ENCODE measurements at regions not wholly inside any gene's neighbourhood (a gene's known extent, or its start where the extent isn't known, plus 50 kb on each side); places are given as distances from the start of the nearest gene placed in this dataset.
"Not testable (repeated sequence)": the region's sequence is repeated elsewhere in the genome, so short reads cannot be mapped to it uniquely, and the experiment has no call there.

- DNase-seq, result peak; percentile 34
- peaks cover 10% of the 10 kb centered on the region for H3K27me3 Mint-ChIP-seq
- no peaks in the 10 kb centered on the region for H3K9me3 Mint-ChIP-seq
- peaks cover 12% of the 10 kb centered on the region for H3K4me1 Mint-ChIP-seq
- no peaks in the 10 kb centered on the region for H3K36me3 Mint-ChIP-seq
- peak overlapping the region; percentile 22 for H3K27ac Mint-ChIP-seq
- no peak overlapping the region for H3K4me3 Mint-ChIP-seq
These were observed 89.6 kb downstream of the SPRY4 start for GRCh38 chr5:142235050-142235797.

DNA sequence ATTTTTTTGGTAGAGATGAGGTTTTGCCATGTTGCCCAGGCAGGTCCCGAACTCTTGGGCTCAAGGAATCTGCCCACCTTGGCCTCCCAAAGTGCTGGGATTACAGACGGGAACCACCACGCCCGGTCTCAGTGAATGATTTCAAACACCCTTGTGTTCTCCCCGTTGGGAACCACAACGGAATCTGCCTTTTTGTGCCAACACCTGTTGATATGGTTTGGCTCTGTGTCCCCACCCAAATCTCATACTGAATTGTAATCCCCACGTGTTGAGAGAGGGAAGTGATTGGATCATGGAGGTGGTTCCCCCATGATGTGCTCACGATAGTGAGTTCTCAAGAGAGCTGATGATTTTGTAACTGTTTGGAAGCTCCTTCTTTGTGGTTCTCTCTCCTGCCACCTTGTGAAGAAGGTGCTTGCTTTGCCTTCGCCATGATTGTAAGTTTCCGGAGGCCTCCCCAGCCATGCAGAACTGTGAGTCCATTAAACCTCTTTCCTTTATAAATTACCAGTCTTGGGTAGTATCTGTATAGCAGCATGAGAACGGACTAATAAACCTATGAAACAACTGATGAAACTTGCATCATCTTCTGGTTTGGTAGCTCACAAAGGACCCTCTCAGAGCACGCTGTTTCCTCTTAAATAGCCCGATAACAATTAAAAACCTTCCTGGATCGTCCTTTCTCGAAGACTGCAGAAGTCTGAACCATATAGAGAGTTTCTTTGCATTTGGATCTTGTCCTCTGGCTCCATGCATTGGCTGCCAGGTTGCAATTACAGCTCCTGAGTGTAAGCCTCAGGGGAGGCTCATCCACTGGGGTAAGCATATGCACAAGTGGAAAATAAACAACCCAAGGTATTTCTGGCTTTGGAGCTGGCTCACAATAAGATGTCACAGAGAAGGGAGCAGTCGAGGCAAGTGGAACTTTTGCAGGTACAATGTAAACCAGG lies 91.5 kb downstream of the SPRY4 start:
- no peak for DNase-seq
- H3K27ac Mint-ChIP-seq, result no peak overlapping the region
- no peaks in the 10 kb centered on the region for H3K36me3 Mint-ChIP-seq
- peaks cover 10% of the 10 kb centered on the region for H3K27me3 Mint-ChIP-seq
- H3K4me1 Mint-ChIP-seq, result peaks cover 12% of the 10 kb centered on the region
- H3K4me3 Mint-ChIP-seq, result no peak overlapping the region
- H3K9me3 Mint-ChIP-seq, result no peaks in the 10 kb centered on the region

DNA sequence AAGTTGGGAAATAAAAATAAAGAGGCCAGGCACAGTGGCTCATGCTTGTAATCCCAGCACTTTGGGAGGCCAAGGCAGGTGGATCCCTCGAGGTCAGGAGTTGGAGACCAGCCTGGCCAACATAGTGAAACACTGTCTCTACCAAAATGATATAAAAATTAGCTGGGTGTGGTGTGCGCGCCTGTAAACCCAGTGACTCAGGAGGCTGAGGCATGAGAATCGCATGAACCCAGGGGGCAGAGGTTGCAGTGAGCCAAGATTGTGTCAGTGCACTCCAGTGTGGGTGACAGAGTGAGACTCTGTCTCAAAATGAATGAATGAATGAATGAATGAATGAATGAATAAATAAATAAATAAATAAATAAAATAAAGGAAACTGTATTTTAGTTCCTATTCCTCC lies 93.9 kb downstream of the SPRY4 start:
- not testable (repeated sequence) for DNase-seq, H3K27ac Mint-ChIP-seq, H3K9me3 Mint-ChIP-seq, H3K36me3 Mint-ChIP-seq, H3K4me1 Mint-ChIP-seq, H3K4me3 Mint-ChIP-seq
- H3K27me3 Mint-ChIP-seq, result peaks cover 10% of the 10 kb centered on the region

DNA sequence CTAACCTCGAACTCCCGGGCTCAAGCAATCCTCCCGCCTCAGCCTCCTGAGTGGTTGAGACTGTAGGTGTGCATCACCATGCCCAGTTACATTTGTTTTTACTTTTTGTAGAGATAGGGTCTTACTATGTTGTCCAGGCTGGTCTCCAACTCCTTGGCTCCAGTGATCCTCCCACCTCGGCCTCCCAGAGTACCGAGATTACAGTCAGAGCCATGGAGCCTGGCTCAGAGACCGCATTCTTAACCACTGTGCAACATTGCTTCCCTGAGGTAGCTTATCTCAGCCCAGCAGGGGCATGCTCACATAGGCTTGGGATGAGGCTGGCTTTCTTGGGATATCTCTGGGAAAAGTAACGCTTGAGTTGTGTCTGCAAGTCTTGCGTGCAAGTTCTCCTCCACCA lies 99.7 kb downstream of the SPRY4 start:
- H3K27ac Mint-ChIP-seq, result no peak overlapping the region
- H3K4me1 Mint-ChIP-seq, result peaks cover 23% of the 10 kb centered on the region
- H3K9me3 Mint-ChIP-seq, result peaks cover 2% of the 10 kb centered on the region
- H3K36me3 Mint-ChIP-seq, result no peaks in the 10 kb centered on the region
- peaks cover 5% of the 10 kb centered on the region for H3K27me3 Mint-ChIP-seq
- no peak overlapping the region for H3K4me3 Mint-ChIP-seq
- no peak for DNase-seq

DNA sequence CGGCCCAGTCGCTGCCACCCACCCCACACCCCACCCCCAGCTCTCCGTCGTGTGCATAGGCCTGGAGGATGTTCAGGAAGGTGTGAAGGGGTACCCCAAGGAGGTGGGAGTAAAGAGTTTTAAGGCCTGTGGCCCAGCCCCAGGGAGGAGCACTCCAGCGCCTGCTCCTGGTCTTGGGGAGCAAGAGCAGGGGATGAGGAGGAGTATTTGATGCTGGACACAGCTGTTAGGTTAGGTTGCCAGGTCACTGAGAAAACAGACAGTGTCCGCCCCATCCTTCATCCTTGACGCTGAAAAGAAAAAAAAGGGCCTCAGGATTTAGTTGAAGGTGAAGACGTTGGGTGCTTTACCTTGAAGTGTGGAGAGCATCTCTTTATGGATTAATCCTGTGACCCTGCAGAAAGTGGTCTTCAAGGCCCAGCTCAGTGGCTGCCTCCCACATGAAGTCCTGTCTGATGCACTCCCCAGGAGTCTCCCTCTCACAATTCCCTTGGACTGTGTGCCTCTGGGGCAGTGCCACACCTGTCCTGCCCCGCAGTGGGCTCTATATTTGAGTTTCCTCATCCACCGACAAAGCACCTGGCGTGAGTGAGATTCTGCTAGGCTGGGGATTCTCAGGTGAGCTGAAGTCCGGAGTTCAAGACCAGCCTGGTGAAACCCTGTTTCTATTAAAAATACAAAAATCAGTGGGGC lies 101.8 kb downstream of the SPRY4 start:
- Mint-ChIP-seq H3K4me3 (no peak overlapping the region), H3K9me3 (peaks cover 2% of the 10 kb centered on the region), H3K36me3 (no peaks in the 10 kb centered on the region), H3K27ac (peak overlapping the region; percentile 56), H3K27me3 (peaks cover 5% of the 10 kb centered on the region), H3K4me1 (peaks cover 23% of the 10 kb centered on the region)
- DNase-seq, result no peak

- H3K27ac Mint-ChIP-seq, result no peak overlapping the region
- H3K4me3 Mint-ChIP-seq, result no peak overlapping the region
- DNase-seq, result no peak
- peaks cover 2% of the 10 kb centered on the region for H3K9me3 Mint-ChIP-seq
- peaks cover 23% of the 10 kb centered on the region for H3K4me1 Mint-ChIP-seq
- H3K36me3 Mint-ChIP-seq, result no peaks in the 10 kb centered on the region
- H3K27me3 Mint-ChIP-seq, result peaks cover 10% of the 10 kb centered on the region
These were observed 102.5 kb downstream of the SPRY4 start for GRCh38 chr5:142222225-142222865.

GRCh38 chr5:142221091-142221860 lies 103.5 kb downstream of the SPRY4 start:
- H3K4me3 Mint-ChIP-seq, result no peak overlapping the region
- peaks cover 23% of the 10 kb centered on the region for H3K4me1 Mint-ChIP-seq
- H3K27me3 Mint-ChIP-seq, result peaks cover 13% of the 10 kb centered on the region
- peaks cover 2% of the 10 kb centered on the region for H3K9me3 Mint-ChIP-seq
- no peak for DNase-seq
- H3K27ac Mint-ChIP-seq, result no peak overlapping the region
- H3K36me3 Mint-ChIP-seq, result no peaks in the 10 kb centered on the region

DNA sequence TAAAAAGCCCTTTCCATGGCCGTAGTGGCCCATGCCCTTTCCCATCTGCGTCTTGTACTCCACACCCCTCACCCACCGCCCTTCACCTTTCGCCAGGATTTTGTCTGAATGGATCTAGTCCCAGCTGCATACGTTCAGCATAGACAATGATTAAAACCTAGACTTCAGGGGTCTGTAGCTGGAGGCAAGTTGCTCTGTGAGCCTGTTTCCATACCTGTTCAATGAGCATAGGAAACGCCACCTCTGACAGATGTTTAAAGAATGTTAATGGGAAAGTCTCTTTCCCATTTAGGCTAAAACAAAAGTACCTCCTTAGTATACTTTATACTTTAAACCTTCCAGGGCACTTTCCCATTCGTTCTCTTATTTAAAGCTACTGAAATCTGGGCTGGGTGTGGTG lies 105.7 kb downstream of the SPRY4 start:
- Mint-ChIP-seq H3K27me3 (peaks cover 13% of the 10 kb centered on the region), H3K4me1 (peaks cover 23% of the 10 kb centered on the region), H3K9me3 (peaks cover 2% of the 10 kb centered on the region)

GRCh38 chr5:142216931-142217330 lies 107.9 kb downstream of the SPRY4 start:
- H3K36me3 Mint-ChIP-seq, result no peaks in the 10 kb centered on the region
- H3K4me1 Mint-ChIP-seq, result peaks cover 7% of the 10 kb centered on the region
- no peak for DNase-seq
- no peak overlapping the region for H3K4me3 Mint-ChIP-seq
- H3K9me3 Mint-ChIP-seq, result no peaks in the 10 kb centered on the region
- no peak overlapping the region for H3K27ac Mint-ChIP-seq
- peaks cover 10% of the 10 kb centered on the region for H3K27me3 Mint-ChIP-seq

More for the DNA sequence above, 105.7 kb downstream of the SPRY4 start:
- no peak overlapping the region for H3K4me3 Mint-ChIP-seq
- no peak for DNase-seq
- H3K36me3 Mint-ChIP-seq, result no peaks in the 10 kb centered on the region
- H3K27ac Mint-ChIP-seq, result no peak overlapping the region

- no peaks in the 10 kb centered on the region for H3K9me3 Mint-ChIP-seq
- no peak for DNase-seq
- no peak overlapping the region for H3K4me3 Mint-ChIP-seq
- H3K27ac Mint-ChIP-seq, result no peak overlapping the region
- peaks cover 3% of the 10 kb centered on the region for H3K4me1 Mint-ChIP-seq
- peaks cover 9% of the 10 kb centered on the region for H3K27me3 Mint-ChIP-seq
- no peaks in the 10 kb centered on the region for H3K36me3 Mint-ChIP-seq
These were observed 107.5 kb downstream of the NDFIP1 start for GRCh38 chr5:142215915-142216681.

DNA sequence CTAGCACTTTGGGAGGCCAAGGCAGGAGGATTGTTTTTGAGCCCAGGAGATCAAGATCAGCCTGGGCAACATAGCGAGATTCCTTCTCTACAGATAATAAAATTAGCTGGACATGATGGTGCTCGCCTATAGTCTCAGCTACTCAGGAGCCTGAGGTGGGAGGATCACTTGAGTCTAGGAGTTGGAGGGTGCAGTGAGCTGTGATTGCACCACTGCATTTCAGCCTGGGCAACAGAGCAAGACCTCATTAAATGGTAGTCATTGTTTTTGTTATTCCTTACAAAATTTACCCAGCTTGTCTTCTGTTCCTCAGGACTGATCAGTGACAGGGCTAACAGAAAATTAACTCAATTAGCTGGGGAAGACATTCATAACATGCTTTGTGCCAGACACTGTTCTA lies 104.5 kb downstream of the NDFIP1 start:
- no peaks in the 10 kb centered on the region for H3K4me1 Mint-ChIP-seq
- no peaks in the 10 kb centered on the region for H3K9me3 Mint-ChIP-seq
- no peak overlapping the region for H3K4me3 Mint-ChIP-seq
- DNase-seq, result no peak
- peaks cover 9% of the 10 kb centered on the region for H3K27me3 Mint-ChIP-seq
- H3K27ac Mint-ChIP-seq, result no peak overlapping the region
- no peaks in the 10 kb centered on the region for H3K36me3 Mint-ChIP-seq

- Mint-ChIP-seq H3K27ac (no peak overlapping the region), H3K9me3 (no peaks in the 10 kb centered on the region), H3K36me3 (no peaks in the 10 kb centered on the region), H3K4me3 (no peak overlapping the region), H3K27me3 (peaks cover 3% of the 10 kb centered on the region), H3K4me1 (no peaks in the 10 kb centered on the region)
- no peak for DNase-seq
These were observed 103.3 kb downstream of the NDFIP1 start for GRCh38 chr5:142211918-142212317.

GRCh38 chr5:142210864-142211412 lies 102.4 kb downstream of the NDFIP1 start:
- DNase-seq, result no peak
- H3K36me3 Mint-ChIP-seq, result no peaks in the 10 kb centered on the region
- H3K4me1 Mint-ChIP-seq, result no peaks in the 10 kb centered on the region
- H3K27me3 Mint-ChIP-seq, result no peaks in the 10 kb centered on the region
- H3K4me3 Mint-ChIP-seq, result no peak overlapping the region
- no peak overlapping the region for H3K27ac Mint-ChIP-seq
- H3K9me3 Mint-ChIP-seq, result no peaks in the 10 kb centered on the region

Measured in activated naive CD8-positive, alpha-beta T cell treated with anti-CD3 and anti-CD28 coated beads for 36 hours (primary cell).